Pons (tissue), 1 donor: ENCODE measurements at regions not wholly inside any gene's neighbourhood (a gene's known extent, or its start where the extent isn't known, plus 50 kb on each side); places are given as distances from the start of the nearest gene placed in this dataset.
A peak's percentile ranks its signal among the peaks of the same experiment; 100 is the strongest.

Source experiments
- DNase-seq: peaks from one replicate; pipeline ENCODE4 v3.0.0-alpha.2; 2016; ENCODE audit warnings: low spot score

DNA sequence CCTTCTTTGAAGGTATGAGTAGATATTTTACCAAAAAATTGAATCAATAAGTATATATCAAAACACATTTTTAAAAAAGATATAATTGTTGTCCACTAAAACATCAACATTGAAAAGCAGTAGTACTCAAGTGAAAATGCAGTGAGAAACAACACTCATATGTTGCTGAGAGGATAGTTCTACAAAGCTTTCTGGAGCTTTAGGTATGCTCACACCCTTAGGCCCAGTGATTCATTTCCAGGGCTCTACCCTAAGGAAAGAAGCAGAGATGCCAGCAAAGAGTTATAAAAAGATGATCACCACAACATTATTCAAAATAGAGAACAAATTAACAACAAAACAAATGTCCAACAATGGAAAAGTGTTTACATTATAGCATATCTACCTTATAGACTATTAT is 197.3 kb upstream of the CCDC150 start:
- no peak for DNase-seq

DNA sequence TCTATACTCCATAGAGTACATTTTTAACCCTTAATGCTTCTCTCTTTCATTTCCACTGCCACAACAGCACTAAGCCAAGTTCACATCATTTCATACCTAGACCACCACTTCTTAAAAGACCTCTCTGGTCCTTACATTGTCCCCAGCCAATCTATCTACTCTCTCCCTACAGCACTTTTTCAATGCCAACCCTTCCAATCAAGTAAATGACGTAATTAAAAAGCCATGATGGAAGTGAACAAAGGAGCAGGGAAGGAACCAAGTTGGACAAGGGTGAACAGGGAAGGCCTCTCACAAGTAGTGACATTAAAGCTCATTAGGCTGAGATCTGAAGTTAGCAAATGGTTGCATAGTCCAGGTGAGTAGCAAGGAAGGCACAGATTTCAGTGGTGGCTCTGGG is 195.1 kb upstream of the CCDC150 start:
- DNase-seq, result no peak

DNA sequence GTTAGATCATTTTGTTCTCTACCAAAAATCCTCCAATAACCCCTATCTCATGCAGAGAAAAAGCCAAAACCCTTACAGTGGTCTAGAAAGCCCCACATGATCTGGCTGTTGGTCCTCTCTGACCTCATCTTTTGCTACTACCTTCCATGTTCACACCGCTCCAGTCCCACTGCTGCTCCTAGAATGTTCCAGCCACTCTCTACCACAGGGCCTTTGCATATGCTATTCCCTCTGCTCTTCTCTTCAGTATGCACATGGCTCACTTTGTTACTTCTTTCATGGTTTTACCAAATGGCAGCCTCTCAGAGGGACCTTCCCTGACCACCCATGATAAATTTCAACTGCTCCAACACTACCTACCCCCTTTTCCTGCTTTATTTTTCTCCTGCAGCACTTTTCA is 193.5 kb upstream of the CCDC150 start:
- no peak for DNase-seq

DNA sequence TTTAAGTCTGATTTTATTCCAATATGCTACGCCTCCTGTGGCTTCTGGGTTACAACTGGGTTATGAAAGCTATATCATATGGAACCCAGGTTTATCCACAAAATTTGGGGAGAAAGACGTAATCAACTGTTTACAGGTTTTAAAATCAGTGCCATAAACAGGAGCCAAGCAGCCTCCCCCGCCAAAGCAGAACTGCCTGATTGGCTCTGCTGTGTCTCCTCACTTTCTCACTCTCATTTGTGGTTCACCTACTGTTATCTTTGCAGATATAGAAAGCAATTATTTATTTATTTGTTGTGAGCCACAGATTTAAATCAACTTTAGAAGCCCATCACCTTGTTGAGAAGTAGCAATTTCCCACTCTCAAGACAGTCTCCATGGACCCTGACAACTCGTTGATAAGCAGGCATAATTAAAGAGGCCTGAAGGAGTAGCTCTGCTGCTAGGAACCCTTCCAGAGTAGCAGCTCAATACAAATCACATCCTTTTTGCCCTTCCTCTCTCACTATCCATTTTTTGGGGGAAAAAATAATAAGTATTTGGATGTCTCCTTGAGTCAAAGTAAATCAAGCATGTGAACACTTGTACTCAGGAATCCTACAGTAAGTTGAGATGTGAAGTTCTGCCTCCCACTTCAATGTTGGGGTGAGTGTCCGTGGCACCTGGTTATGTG is 191.0 kb upstream of the CCDC150 start:
- no peak for DNase-seq

DNA sequence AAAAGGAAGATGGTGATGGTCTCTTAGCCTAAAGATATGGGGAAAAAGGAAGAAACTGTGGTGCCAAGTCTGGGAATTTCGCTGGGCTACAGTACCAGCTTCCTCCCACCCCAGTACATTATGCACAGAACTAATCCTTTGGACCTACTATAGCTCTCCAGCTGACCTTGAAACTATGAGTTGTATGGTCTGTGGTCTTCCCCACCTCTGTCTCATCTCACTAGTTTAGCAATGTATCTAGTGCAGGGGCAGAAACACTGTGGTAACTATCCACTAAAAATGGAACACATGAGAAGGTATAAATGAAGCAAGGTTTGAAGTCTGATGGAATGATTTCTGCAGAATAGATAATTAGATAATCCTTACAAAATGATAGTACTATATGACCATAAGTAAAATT is 190.4 kb upstream of the CCDC150 start:
- DNase-seq, result no peak

DNA sequence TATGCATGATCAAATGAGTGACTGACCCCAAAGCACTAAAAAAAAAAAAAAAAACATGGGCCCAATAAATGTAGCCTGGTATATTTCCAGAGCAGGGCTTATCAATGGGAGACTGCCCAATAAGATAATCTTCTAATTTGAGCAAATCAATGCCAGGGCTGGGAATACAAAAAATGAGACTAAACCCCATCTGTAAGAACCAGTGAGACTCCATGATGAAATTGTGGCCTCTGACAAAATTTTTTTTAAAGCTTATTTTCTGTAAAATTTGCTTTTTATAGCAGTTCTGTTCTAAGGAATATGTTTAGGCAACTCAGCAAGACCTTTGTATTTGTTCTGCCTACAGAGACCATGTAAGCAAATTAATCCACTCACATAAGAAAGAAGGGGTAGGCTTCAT is 186.8 kb upstream of the CCDC150 start:
- no peak for DNase-seq

DNA sequence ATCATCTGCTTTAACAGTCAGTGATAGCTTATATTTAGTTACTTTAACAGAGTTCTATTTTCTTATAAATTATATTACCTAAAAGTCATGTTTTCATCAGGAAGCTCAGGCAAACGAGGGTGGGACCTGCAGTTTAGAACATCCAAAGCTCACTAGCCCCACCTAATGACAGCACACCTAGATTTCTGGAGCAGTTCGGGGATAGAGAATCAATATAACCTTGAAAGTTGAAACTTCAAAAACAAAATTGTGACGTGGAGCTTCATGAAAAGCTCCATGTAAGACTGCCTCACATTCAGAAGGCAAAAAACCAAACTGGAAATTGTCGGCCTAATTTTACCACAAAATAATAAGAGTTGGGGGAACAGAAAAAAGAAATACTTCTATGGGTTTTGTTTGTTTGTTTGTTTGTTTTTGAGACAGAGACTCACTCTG is 185.9 kb upstream of the CCDC150 start:
- peak; percentile 19 for DNase-seq

DNA sequence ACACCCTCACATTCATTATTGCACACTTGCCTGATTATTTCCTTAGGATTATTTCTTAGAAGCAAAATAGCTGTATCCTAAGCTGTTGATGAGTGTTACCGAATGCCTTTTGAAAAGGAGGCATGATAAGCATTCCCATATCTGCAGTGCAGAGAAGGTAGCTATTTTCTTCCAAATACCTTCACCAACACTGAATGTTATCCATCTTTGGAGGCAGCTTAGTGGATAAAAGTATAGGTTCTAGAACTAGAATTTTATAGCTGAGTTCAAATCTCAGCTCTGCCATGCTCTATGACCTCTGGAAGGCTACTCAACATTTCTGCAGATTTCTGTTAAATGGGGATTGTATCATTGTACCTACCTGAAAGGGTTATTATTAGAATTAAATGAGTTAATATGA is 185.0 kb upstream of the CCDC150 start:
- no peak for DNase-seq

DNA sequence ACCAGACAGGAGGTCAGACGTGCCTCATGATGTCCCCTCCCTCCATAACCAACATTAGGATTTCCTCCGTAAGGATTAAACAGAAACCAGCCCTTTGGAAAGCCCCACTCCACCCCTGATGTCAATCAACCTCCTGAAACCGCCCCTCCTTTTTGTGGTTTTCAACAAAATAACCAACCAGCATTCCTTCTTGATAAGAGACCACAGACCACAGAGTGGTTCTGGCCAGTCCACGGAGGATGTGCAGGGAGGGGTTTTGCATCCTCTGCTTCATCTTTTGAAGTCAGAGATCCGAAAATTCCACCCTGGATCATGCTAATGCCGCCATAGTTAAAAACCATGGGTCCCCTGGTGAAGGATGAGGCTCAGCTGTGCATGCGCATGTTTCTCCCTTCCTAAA is 180.0 kb upstream of the CCDC150 start:
- DNase-seq, result no peak

DNA sequence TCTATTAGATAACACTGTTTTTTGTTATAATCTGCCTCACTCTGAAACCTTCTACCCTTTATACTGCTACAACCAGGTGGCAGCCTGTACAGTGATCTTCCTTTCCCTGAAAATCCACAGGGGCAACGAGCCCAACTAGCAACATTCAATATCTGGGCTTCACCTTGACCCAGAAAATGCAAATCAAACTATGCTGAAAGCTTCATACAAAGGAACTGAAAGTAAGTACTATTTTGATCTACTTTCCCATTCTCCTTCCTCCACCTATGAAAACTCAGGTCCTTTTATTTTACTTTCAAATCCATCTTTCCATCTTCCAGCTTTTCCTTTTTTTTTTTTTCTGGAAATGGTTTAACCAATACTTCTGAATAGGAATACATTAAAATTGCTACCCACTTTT is 175.8 kb upstream of the CCDC150 start:
- DNase-seq, result no peak

DNA sequence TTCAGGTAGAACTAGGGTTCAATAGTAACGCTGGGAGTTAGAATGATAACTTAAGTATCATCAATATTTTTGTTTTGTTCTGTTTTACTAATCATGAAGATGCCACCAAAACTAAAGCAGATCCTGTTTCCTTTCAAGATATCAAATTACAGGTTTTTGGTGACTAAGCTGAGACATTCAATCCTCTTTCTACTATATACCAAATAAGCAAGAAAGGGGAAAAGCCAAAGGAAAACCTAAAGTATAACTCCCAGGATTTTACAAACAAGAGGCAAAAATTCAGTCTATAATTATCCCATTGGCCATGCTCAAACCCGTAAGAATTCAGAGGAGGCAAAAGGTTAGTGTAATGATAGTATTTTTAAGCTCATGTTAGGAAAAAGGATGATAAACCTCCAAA is 175.2 kb upstream of the CCDC150 start:
- DNase-seq, result no peak

DNA sequence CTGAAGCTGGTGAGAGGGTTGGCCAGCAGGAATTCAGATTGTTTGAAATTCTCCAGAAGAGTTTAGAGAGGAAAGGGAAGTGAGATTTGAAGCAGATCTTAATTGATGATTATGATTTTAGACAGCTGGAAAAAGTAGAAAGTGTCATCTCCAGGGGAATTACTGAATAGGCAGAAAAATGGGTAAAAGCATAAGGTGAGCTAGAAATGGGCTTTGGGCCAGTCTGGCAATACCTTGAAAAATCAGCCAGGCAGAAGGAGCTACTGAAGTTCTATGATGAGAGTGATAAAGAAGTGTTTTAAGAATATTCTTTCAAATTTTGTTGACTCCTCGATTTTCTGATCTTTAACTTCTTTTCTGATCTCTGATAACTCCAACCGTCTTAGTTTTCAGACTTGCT is 172.9 kb upstream of the CCDC150 start:
- no peak for DNase-seq

DNA sequence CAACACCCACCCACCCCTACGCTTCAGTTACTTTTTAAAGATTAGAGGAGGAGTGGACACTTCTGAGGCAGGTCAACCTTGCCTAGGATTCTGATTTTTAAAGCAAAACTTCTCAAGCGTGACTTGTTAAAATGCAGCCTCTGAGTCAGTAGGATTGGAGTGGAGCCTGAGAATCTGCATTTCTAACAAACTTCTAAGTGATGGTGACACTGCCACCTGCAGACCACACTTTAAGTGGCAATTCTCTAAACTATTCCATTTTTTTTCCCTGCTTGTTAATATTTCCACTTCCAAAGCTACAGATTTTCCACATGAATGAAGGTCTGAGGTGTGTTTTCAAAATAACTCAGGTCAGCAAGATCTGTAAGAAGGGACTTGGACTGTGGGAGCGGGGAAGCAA is 171.1 kb upstream of the CCDC150 start:
- no peak for DNase-seq

DNA sequence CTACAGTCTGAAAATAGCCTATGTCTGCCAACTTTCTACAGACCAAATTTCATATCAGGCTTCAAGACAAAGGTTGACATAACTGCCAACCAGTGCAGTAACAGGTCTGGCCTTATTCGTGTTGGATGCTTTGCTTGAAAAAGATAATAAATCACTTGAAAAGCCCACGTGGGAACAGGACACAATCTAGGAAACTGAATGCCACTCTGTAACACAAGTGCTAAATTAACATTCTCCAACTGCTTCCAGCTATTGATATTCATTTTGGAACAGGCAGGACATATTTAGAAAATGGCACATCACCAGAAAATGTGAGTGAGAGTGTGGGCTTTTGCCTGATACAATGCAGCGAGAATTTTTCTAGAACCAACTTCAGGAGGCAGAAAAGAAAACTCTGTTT is 165.9 kb upstream of the CCDC150 start:
- no peak for DNase-seq

DNA sequence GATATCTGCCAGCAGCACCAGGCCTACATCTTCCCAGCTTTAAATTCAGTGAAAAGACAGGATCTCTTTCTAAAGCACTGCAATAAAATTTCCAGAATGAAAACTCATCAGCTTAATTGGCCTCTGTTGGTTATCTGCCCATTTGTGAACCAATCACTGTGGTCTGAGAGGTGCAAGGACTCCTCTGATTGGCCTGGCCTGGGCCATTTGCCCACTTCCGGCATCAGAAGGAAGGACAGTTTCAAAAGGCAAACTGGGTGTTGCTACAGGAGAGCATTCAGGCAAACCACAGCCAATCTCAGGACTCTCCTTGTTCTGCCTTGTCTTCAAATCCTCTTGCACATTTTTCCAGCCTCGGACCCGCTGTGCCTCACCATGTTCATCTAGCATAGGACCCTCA is 163.9 kb upstream of the CCDC150 start:
- no peak for DNase-seq

DNA sequence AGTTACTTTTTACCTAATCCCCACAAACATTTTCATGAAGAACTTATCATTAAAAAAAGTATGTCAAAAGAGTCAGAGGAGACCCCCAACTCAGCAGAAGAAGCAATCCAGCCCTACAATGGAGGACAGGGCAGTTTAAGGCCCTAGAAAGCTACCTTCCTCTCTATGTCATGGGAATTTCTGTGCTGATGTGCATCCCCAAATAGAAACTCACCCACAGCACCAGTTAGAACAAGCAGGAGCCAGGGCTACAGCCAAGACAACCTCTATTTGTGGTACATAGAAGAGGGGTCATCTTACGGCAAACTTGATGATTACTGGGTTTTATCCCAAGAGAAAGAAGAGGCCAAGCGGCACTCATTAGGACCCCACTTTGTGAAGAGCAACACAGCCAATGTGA is 160.9 kb upstream of the CCDC150 start:
- no peak for DNase-seq

DNA sequence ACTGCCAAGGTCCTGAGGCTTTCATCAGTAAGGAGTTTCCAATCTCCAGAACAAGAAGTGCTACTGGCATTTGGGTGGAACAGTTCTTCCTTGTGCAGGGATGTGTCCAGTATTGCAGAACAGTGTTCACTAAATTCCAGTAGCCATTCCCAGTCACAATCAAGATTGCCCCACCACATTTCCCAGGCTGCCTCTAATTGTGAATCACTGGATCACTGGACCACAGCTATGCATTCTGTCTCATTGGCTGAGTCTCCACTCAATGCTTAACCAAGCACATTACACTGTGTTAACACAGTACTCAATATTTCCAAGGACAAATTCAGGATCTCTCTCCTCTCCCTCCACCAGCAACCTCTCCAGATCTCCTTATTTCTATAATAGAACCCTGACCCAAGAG is 160.2 kb upstream of the CCDC150 start:
- DNase-seq, result no peak

DNA sequence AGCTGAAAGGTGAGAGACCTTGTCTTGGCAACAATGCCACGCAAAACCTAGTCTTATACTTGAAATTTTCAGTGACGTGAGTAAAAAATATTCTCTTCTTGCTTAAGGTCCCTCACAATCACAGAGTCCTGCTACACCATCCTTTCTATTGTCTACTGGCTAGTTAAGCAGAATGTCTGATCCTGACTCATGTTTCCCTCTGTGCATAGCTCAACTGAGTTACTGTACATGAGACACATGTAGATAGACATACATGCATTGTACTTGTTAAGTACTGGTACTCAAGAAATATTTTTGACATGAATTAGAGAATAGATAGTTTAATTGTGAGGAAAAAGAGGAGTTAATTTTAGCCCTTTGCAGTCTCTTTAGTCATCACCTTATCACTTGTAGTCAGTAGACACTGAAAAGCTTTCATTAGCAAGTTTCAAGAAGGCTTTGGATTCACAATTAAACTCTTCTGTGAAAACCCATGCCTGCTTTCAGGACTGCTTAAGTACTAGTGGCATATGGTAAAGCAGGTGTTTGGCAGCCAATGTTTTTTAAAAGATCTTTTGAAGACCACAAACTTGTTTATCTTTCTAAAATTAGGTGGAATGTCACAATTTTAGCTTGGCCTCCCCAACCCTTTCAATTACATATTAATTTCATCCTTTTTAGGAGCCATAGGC is 158.7 kb upstream of the CCDC150 start:
- no peak for DNase-seq

DNA sequence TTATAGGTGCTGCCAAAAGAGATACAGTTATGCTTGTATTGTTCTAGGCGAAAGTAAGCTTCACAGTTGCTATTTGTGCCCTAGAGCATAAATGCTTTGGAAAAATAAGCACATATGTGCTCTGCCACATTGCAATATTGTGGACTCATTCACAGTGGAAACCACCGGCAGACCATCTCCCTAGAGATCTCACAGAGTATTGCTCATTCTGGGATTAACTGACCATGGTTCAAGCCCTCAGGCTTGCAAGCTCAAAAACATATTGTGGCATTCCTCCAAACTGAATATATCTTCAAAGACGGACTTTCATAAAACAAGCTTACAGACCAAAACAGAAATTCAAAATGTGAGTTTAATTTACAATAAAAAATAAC is 158.2 kb upstream of the CCDC150 start:
- no peak for DNase-seq

DNA sequence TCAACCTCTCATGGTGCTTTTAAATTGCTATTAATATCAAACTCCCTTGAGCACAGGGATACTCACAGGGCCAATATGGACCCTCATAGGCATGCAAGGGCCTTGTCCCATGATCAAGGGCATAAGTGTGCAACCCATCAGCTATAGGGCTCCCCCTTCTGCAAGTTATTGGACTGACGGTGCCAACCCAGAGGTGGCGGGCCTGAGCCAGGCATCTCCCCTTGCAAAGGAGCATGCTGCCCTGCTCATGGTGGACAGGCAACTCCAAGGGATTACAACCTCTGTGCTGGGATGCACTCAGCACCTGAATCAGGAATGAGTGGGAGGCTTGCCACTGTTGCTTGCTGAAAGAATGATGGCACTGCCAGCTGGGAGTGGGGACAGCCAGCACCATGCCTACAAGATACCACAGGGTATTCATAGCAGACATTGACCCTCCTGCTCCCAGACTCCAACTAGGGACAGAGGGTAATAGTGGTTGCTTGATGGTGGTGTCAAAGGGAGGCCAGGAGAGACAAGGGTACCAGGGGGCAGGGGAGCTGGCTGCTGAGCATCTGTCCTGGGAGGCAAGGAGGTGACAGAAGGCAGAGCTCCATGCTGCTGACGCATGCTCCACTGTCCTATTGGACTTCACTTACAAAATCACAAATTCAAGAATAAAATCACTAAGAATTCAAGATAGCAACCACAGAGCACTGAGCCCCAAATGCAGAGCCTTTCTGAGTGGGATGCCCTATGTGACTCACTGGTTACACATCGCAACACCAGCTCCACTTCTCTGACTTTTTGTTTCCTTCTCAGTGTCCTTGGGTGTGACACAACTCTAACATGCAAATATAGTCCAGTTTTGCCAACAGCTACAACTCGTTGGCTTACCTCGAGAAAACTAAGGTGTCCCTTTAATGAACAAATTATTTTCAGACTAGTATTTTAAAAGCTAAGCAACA is 157.1 kb upstream of the CCDC150 start:
- no peak for DNase-seq

DNA sequence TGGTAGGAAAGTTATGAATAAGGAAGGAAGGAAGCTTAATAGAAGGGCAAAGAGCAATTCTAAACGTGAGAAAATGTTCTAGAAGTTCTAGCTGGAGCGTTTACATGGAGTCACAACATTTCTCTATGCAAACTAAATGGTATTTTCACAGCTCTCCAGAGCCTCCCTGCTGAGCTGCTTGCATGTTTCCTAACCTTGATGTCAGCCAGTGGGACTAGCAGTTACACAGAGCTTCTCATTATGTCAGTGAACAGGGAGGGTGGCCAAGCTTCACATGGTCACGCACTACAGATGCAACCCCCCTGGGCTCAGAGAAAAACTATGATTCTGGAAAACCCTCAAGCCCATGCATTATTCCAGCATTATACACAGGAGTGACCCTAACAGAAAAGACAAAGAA is 153.4 kb upstream of the CCDC150 start:
- DNase-seq, result peak; percentile 80

DNA sequence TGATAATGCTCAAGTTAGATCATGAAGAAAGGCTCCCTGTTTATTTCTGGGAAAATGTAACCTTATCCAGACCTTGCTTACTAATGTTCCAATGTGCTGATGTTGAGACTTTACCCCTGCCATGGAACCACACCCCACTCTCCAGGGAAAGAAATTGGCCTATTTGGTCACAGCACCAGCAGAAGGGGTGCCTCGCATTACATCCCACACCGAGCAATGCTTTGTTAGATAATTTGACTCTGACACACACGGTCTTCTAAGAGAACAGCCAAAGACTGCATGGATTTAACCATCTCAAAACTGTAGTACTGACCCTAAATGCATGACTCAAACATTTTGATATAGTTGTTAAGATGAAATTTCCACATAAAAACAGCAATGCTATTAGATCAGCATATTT is 152.1 kb upstream of the CCDC150 start:
- DNase-seq, result no peak

DNA sequence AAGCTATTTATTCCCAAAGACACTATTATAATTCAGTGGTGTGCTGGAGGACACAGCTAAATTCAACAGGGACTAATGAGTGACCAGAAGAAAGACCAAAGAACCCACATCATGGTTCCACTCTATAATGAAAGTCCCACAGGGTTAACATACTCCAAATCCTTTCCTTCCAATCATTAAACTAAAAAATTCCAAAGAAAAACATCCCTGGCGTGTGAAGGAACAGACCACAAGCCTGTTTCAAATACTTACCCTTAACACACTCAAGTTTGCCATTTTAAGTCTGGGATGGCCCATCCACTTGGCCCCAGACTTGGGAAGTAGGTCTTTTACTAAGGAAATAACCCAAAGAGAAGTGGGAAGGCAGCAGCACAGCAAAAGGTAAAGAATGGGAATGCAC is 150.1 kb upstream of the CCDC150 start:
- no peak for DNase-seq
